Neural cell (in vitro differentiated cells): ENCODE measurements at regions not wholly inside any gene's neighbourhood (a gene's known extent, or its start where the extent isn't known, plus 50 kb on each side); places are given as distances from the start of the nearest gene placed in this dataset.

Experiments used
- H2AFZ ChIP-seq: fragments of 200-600, 300-800 bp; sonication (generic), shearing (Covaris generic); 2 replicates; pipeline ENCODE4 v1.6.0; 2014; ENCODE audit warnings: low read depth, mild to moderate bottlenecking, antibody characterized with exemption, low read length, moderate library complexity
- H3F3A ChIP-seq: fragments of 200-600 bp; shearing (Covaris generic); 2 replicates; pipeline ENCODE4 v1.6.1; 2016; ENCODE audit warnings: mild to moderate bottlenecking, moderate library complexity, mixed read lengths, antibody characterized with exemption, low read length; ENCODE audit not compliant: insufficient read depth, poor library complexity, severe bottlenecking
- H3K27ac ChIP-seq: fragments of 200-600, 300-800 bp; sonication (generic), shearing (Covaris generic); 2 replicates; pipeline ENCODE4 v1.5.1; 2014; ENCODE audit warnings: mild to moderate bottlenecking, low read length, moderate library complexity
- H3K27me3 ChIP-seq: fragments of 300-800, 200-600 bp; sonication (generic), shearing (Covaris generic); 2 replicates; pipeline ENCODE4 v1.6.0; 2014; ENCODE audit warnings: mild to moderate bottlenecking, low read depth, low read length, moderate library complexity; ENCODE audit not compliant: insufficient read depth
- H3K36me3 ChIP-seq: fragments of 300-800, 200-600 bp; sonication (generic), shearing (Covaris generic); 2 replicates; pipeline ENCODE4 v1.5.1; 2014; ENCODE audit warnings: mild to moderate bottlenecking, antibody characterized with exemption, low read length, moderate library complexity; ENCODE audit not compliant: insufficient read depth
- H3K4me2 ChIP-seq: fragments of 300-800, 200-600 bp; sonication (generic), shearing (Covaris generic); 2 replicates; pipeline ENCODE4 v1.6.0; 2014; ENCODE audit warnings: mild to moderate bottlenecking, low read length
- H3K4me3 ChIP-seq: fragments of 300-800, 200-600 bp; sonication (generic), shearing (Covaris generic); 2 replicates; pipeline ENCODE4 v1.5.1; 2014; ENCODE audit warnings: mild to moderate bottlenecking, low read length, moderate library complexity
- H3K79me2 ChIP-seq: fragments of 200-600 bp; shearing (Covaris generic); replicated peaks from 2 replicates; pipeline ENCODE4 v1.6.0; 2014; ENCODE audit warnings: mild to moderate bottlenecking, low read length, moderate library complexity; ENCODE audit not compliant: insufficient read depth
- H3K9ac ChIP-seq: fragments of 300-800, 200-600 bp; sonication (generic), shearing (Covaris generic); 2 replicates; pipeline ENCODE4 v1.6.1; 2016; ENCODE audit warnings: mild to moderate bottlenecking, low read length, mixed read lengths
- H3K9me2 ChIP-seq: fragments of 200-600 bp; shearing (Covaris generic); 2 replicates; pipeline ENCODE4 v1.6.1; 2016; ENCODE audit warnings: mild to moderate bottlenecking, low read length, mixed read lengths; ENCODE audit not compliant: insufficient read depth
- H3K9me3 ChIP-seq: fragments of 200-600, 300-800 bp; sonication (generic), shearing (Covaris generic); 2 replicates; pipeline ENCODE4 v1.6.1; 2016; ENCODE audit warnings: mild to moderate bottlenecking, mixed run types, low read length, moderate library complexity, mixed read lengths
- H4K20me1 ChIP-seq: fragments of 200-600 bp; shearing (Covaris generic); 2 replicates; pipeline ENCODE4 v1.6.1; 2016; ENCODE audit warnings: mild to moderate bottlenecking, mixed run types; ENCODE audit not compliant: insufficient read depth
- EP300 ChIP-seq: fragments of 450-650 bp; conservative IDR thresholded peaks from 2 replicates; pipeline ENCODE4 v1.6.1; 2014; ENCODE audit warnings: antibody characterized with exemption, mild to moderate bottlenecking, moderate library complexity; ENCODE audit not compliant: poor library complexity, severe bottlenecking
- EZH2 ChIP-seq: fragments of 200-600, 300-800 bp; shearing (Covaris generic), sonication (generic); IDR thresholded peaks from 2 replicates; pipeline ENCODE4 v1.6.1; 2014; ENCODE audit warnings: antibody characterized with exemption, low read length, borderline replicate concordance, mild to moderate bottlenecking; ENCODE audit not compliant: insufficient read depth, poor library complexity, severe bottlenecking
- MXI1 ChIP-seq: fragments of 450-650 bp; conservative IDR thresholded peaks from 2 replicates; pipeline ENCODE4 v1.6.1; 2014; ENCODE audit warnings: antibody characterized with exemption, mild to moderate bottlenecking; ENCODE audit not compliant: poor library complexity, severe bottlenecking
- POLR2AphosphoS5 ChIP-seq: IDR thresholded peaks from 2 replicates; pipeline ENCODE4 v1.6.1; 2012
- RAD21 ChIP-seq: fragments of 450-650 bp; conservative IDR thresholded peaks from 2 replicates; pipeline ENCODE4 v1.6.1; 2014; ENCODE audit warnings: antibody characterized with exemption, mild to moderate bottlenecking, moderate library complexity
- SMC3 ChIP-seq: fragments of 450-650 bp; conservative IDR thresholded peaks from 2 replicates; pipeline ENCODE4 v1.6.1; 2014; ENCODE audit warnings: antibody characterized with exemption, mild to moderate bottlenecking, moderate library complexity; ENCODE audit not compliant: poor library complexity
- TAF1 ChIP-seq: IDR thresholded peaks from 2 replicates; pipeline ENCODE4 v1.6.1; 2012; ENCODE audit warnings: low read depth
- TF ChIP-seq, protein P1 (sequence below): fragments of 450-650 bp; IDR thresholded peaks from 2 replicates; pipeline ENCODE4 v1.5.1; 2014; ENCODE audit warnings: antibody characterized with exemption, mild to moderate bottlenecking, moderate library complexity; ENCODE audit not compliant: poor library complexity, severe bottlenecking
- TF ChIP-seq, protein P2 (sequence below): IDR thresholded peaks from 2 replicates; pipeline ENCODE4 v1.6.1; 2012; ENCODE audit warnings: borderline replicate concordance

GRCh38 chr3:22113453-22113852, 362.4 kb upstream of the ZNF385D start:
- Histone ChIP-seq H3K79me2 (no peaks in the 10 kb centered on the region), H3K9me3 (no peaks in the 10 kb centered on the region), H3K9ac (no peak overlapping the region), H3F3A (no peaks in the 10 kb centered on the region), H2AFZ (no peak overlapping the region), H4K20me1 (no peaks in the 10 kb centered on the region), H3K27me3 (no peaks in the 10 kb centered on the region), H3K9me2 (no peaks in the 10 kb centered on the region), H3K27ac (no peak overlapping the region), H3K4me2 (no peak overlapping the region), H3K36me3 (no peaks in the 10 kb centered on the region), H3K4me3 (no peak overlapping the region)
- TF ChIP-seq, protein P1, sequence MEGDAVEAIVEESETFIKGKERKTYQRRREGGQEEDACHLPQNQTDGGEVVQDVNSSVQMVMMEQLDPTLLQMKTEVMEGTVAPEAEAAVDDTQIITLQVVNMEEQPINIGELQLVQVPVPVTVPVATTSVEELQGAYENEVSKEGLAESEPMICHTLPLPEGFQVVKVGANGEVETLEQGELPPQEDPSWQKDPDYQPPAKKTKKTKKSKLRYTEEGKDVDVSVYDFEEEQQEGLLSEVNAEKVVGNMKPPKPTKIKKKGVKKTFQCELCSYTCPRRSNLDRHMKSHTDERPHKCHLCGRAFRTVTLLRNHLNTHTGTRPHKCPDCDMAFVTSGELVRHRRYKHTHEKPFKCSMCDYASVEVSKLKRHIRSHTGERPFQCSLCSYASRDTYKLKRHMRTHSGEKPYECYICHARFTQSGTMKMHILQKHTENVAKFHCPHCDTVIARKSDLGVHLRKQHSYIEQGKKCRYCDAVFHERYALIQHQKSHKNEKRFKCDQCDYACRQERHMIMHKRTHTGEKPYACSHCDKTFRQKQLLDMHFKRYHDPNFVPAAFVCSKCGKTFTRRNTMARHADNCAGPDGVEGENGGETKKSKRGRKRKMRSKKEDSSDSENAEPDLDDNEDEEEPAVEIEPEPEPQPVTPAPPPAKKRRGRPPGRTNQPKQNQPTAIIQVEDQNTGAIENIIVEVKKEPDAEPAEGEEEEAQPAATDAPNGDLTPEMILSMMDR: no peak
- TF ChIP-seq POLR2AphosphoS5 (no peak), EZH2 (no peak), SMC3 (no peak), RAD21 (no peak), EP300 (no peak), MXI1 (no peak), TAF1 (no peak)
- TF ChIP-seq, protein P2, sequence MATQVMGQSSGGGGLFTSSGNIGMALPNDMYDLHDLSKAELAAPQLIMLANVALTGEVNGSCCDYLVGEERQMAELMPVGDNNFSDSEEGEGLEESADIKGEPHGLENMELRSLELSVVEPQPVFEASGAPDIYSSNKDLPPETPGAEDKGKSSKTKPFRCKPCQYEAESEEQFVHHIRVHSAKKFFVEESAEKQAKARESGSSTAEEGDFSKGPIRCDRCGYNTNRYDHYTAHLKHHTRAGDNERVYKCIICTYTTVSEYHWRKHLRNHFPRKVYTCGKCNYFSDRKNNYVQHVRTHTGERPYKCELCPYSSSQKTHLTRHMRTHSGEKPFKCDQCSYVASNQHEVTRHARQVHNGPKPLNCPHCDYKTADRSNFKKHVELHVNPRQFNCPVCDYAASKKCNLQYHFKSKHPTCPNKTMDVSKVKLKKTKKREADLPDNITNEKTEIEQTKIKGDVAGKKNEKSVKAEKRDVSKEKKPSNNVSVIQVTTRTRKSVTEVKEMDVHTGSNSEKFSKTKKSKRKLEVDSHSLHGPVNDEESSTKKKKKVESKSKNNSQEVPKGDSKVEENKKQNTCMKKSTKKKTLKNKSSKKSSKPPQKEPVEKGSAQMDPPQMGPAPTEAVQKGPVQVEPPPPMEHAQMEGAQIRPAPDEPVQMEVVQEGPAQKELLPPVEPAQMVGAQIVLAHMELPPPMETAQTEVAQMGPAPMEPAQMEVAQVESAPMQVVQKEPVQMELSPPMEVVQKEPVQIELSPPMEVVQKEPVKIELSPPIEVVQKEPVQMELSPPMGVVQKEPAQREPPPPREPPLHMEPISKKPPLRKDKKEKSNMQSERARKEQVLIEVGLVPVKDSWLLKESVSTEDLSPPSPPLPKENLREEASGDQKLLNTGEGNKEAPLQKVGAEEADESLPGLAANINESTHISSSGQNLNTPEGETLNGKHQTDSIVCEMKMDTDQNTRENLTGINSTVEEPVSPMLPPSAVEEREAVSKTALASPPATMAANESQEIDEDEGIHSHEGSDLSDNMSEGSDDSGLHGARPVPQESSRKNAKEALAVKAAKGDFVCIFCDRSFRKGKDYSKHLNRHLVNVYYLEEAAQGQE: no peak

GRCh38 chr3:22115581-22115980, 364.6 kb upstream of the ZNF385D start:
- H3K4me2 ChIP-seq: no peak overlapping the region
- no peaks in the 10 kb centered on the region for H4K20me1 ChIP-seq
- no peaks in the 10 kb centered on the region for H3K27me3 ChIP-seq
- no peaks in the 10 kb centered on the region for H3K79me2 ChIP-seq
- H2AFZ ChIP-seq: no peak overlapping the region
- H3K4me3 ChIP-seq: no peak overlapping the region
- TF ChIP-seq MXI1 (no peak), RAD21 (no peak), SMC3 (no peak), EZH2 (no peak), POLR2AphosphoS5 (no peak), TAF1 (no peak), EP300 (no peak)
- TF ChIP-seq, protein P2: no peak
- TF ChIP-seq, protein P1: no peak
- H3K36me3 ChIP-seq: no peaks in the 10 kb centered on the region
- H3K9me2 ChIP-seq: no peaks in the 10 kb centered on the region
- no peaks in the 10 kb centered on the region for H3K9me3 ChIP-seq
- no peaks in the 10 kb centered on the region for H3F3A ChIP-seq
- H3K9ac ChIP-seq: no peak overlapping the region
- no peak overlapping the region for H3K27ac ChIP-seq
